ENCODE measurements at regions not wholly inside any gene's neighbourhood (a gene's known extent, or its start where the extent isn't known, plus 50 kb on each side); places are given as distances from the start of the nearest gene placed in this dataset.

- DNase-seq (ENCODE audit: low read depth): no peak
- no peak overlapping the region for H3K4me3 ChIP-seq (ENCODE audit: low read depth, low read length)
- no peaks in the 10 kb centered on the region for H3K36me3 ChIP-seq (ENCODE audit: control insufficient read depth, insufficient read depth, low read length)
- H3K27me3 ChIP-seq (ENCODE audit: control insufficient read depth, insufficient read depth, low read length): peaks cover 15% of the 10 kb centered on the region
- no peak for FAIRE-seq
- no peak for TF ChIP-seq CTCF (IDR thresholded peaks at IDR 0.05; ENCODE audit: insufficient read depth, low read length, severe bottlenecking)
Measured at GRCh38 chr22:48494968-48495750, 1332.5 kb downstream of the BRD1 start.

DNA sequence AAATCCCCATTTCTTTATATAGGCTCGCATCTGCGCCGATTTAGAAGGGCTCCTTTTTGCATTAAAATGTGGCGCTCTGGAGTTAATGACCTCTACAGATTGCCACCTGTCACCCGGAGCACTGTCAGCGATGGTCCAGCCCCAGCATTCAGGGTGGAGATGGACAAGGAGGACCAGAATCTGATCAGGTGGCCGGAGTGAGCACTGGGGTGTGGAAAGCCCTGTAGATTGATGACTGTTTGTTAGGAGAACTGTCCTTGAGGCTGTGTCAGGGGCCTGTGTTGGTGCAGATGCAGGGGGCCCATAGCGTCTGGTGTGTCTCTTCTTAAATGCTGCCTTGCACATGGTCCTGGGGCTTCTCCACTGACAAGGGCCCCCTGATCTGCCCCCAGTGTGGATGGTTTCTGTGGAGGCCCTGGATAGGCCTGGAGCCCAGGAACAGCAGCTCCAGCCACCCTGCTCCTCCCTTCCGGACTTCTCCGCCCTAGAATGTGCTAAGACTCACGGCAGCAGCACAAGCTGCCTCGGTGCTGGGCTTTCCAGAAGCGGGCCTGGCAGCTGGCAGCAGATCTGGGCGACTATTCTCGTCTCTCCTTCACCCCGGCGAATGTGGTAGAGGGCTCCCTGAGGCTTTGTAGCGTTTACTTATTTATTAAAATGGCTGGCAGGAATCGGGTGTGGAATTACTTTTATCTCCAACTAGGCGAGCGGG lies 1333.3 kb downstream of the BRD1 start:
- Histone ChIP-seq H3K36me3 (ENCODE audit: control insufficient read depth, insufficient read depth, low read length) (no peaks in the 10 kb centered on the region), H3K4me3 (ENCODE audit: low read depth, low read length) (no peak overlapping the region), H3K27me3 (ENCODE audit: control insufficient read depth, insufficient read depth, low read length) (peaks cover 15% of the 10 kb centered on the region)
- DNase-seq (ENCODE audit: low read depth): no peak
- no peak for TF ChIP-seq CTCF (IDR thresholded peaks at IDR 0.05; ENCODE audit: insufficient read depth, low read length, severe bottlenecking)
- FAIRE-seq: no peak

GRCh38 chr22:48493733-48494132 lies 1333.9 kb downstream of the BRD1 start:
- TF ChIP-seq CTCF (IDR thresholded peaks at IDR 0.05; ENCODE audit: insufficient read depth, low read length, severe bottlenecking): no peak
- H3K27me3 ChIP-seq (ENCODE audit: control insufficient read depth, insufficient read depth, low read length): peaks cover 17% of the 10 kb centered on the region
- no peaks in the 10 kb centered on the region for H3K36me3 ChIP-seq (ENCODE audit: control insufficient read depth, insufficient read depth, low read length)
- no peak overlapping the region for H3K4me3 ChIP-seq (ENCODE audit: low read depth, low read length)
- FAIRE-seq: no peak
- no peak for DNase-seq (ENCODE audit: low read depth)

DNA sequence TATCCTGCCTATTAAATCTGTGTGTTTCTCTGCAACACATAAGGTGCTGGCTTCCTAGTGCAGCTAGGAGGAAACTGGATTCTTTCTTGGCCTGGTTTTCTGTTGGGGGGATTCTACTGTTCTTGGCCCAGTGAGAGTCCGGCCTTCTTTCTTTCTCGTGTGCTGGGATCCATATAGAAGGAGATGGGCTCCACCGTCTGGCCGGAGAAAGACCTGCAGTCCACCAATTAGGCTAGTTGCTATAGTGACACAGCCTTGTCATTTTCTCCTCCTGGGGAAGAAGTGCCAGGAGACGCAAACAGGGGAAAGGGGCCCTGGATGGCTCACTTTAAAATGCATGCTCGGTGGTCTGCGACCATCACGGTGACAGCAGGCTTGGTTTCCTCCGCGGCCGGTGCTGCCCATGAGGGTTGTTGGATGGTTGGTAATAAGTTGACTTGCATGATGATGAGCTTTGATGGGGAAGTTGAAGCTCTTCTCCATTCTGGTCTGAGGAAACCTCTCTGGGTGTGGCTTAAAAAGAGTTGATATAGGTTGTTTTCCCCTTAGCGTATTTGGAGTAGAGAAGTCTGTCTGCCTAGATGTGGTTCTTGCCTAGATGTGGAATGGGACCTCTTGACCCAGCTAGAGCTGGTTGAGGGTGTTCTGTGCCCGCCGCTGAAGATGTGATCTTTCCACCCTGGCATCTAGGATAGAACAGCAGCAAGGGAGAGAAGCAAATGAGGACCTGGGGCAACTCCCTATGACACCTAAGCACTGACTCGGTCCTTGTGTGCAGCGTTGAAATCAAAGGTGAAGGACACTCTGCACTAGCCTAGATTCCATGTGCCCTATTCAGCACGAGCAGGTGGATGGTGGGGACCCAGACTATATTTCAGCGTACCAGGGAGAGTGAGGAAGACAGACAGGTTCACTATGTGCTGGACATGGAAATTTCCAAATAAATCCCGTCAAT lies 1335.0 kb downstream of the BRD1 start:
- DNase-seq (ENCODE audit: low read depth) (peak; percentile 46), FAIRE-seq (no peak)
- no peak overlapping the region for H3K4me3 ChIP-seq (ENCODE audit: low read depth, low read length)
- H3K36me3 ChIP-seq (ENCODE audit: control insufficient read depth, insufficient read depth, low read length): no peaks in the 10 kb centered on the region
- H3K27me3 ChIP-seq (ENCODE audit: control insufficient read depth, insufficient read depth, low read length): peaks cover 21% of the 10 kb centered on the region
- TF ChIP-seq CTCF (IDR thresholded peaks at IDR 0.05; ENCODE audit: insufficient read depth, low read length, severe bottlenecking): peak; percentile 83

GRCh38 chr22:48491451-48491941 lies 1336.2 kb downstream of the BRD1 start:
- no peak for TF ChIP-seq CTCF (IDR thresholded peaks at IDR 0.05; ENCODE audit: insufficient read depth, low read length, severe bottlenecking)
- H3K4me3 ChIP-seq (ENCODE audit: low read depth, low read length): no peak overlapping the region
- no peaks in the 10 kb centered on the region for H3K36me3 ChIP-seq (ENCODE audit: control insufficient read depth, insufficient read depth, low read length)
- FAIRE-seq (no peak), DNase-seq (ENCODE audit: low read depth) (no peak)
- H3K27me3 ChIP-seq (ENCODE audit: control insufficient read depth, insufficient read depth, low read length): peaks cover 21% of the 10 kb centered on the region

All from bronchial epithelial cell (primary cell).